NCI-H128 (cell line): ENCODE measurements at regions not wholly inside any gene's neighbourhood (a gene's known extent, or its start where the extent isn't known, plus 50 kb on each side); places are given as distances from the start of the nearest gene placed in this dataset.

Experiments
- DNase-seq: peaks from one replicate; lab custom pipeline; 2025; ENCODE audit not compliant: unreplicated experiment; lab: John Stamatoyannopoulos, UW

- no peak for DNase-seq
These were observed 99.6 kb upstream of the INTU start for GRCh38 chr4:127533028-127533700.

GRCh38 chr4:127534041-127534825 is 98.5 kb upstream of the INTU start:
- no peak for DNase-seq

- no peak for DNase-seq
These were observed 94.7 kb upstream of the INTU start for GRCh38 chr4:127538016-127538415.

- DNase-seq: no peak
These were observed 92.2 kb upstream of the INTU start for GRCh38 chr4:127540497-127541025.

GRCh38 chr4:127545271-127545670 is 87.5 kb upstream of the INTU start:
- DNase-seq: no peak

- DNase-seq: no peak
These were observed 83.5 kb upstream of the INTU start for GRCh38 chr4:127548990-127549925.

GRCh38 chr4:127555106-127555505 is 77.7 kb upstream of the INTU start:
- no peak for DNase-seq

GRCh38 chr4:127558088-127558487 is 74.7 kb upstream of the INTU start:
- no peak for DNase-seq

- DNase-seq: no peak
These were observed 74.0 kb upstream of the INTU start for GRCh38 chr4:127558489-127559407.

- DNase-seq: no peak
These were observed 72.8 kb upstream of the INTU start for GRCh38 chr4:127559981-127560380.

GRCh38 chr4:127560755-127561154 is 72.0 kb upstream of the INTU start:
- no peak for DNase-seq

GRCh38 chr4:127574643-127575042 is 58.1 kb upstream of the INTU start:
- DNase-seq: no peak

GRCh38 chr4:127575888-127576287 is 56.9 kb upstream of the INTU start:
- no peak for DNase-seq

GRCh38 chr4:127578491-127578890 is 54.3 kb upstream of the INTU start:
- DNase-seq: no peak

- DNase-seq: no peak
These were observed 53.8 kb upstream of the INTU start for GRCh38 chr4:127578967-127579366.

GRCh38 chr4:127579821-127580220 is 52.9 kb upstream of the INTU start:
- no peak for DNase-seq

GRCh38 chr4:127580300-127580699 is 52.5 kb upstream of the INTU start:
- no peak for DNase-seq

- DNase-seq: no peak
These were observed 51.9 kb upstream of the INTU start for GRCh38 chr4:127580891-127581290.
